ENCODE measurements at regions not wholly inside any gene's neighbourhood (a gene's known extent, or its start where the extent isn't known, plus 50 kb on each side); places are given as distances from the start of the nearest gene placed in this dataset.
A peak's percentile ranks its signal among the peaks of the same experiment; 100 is the strongest.

- H3K27me3 ChIP-seq (ENCODE audit: insufficient read depth, low read length): no peaks in the 10 kb centered on the region
- peak overlapping the region; percentile 54 for H4K91ac ChIP-seq (ENCODE audit: low read depth, low read length)
- no peaks in the 10 kb centered on the region for H3K79me2 ChIP-seq (ENCODE audit: control insufficient read depth, insufficient read depth, low read length, poor library complexity)
- peak overlapping the region; percentile 35 for H2BK12ac ChIP-seq (ENCODE audit: low read length)
- no peak overlapping the region for H2BK120ac ChIP-seq (ENCODE audit: insufficient read depth, low read length, poor library complexity)
- no peak overlapping the region for H2AFZ ChIP-seq (ENCODE audit: insufficient read depth, low read length, poor library complexity)
- no peak overlapping the region for H3K18ac ChIP-seq (ENCODE audit: low read length)
- H3K14ac ChIP-seq (ENCODE audit: low read length): no peak overlapping the region
- peaks cover 2% of the 10 kb centered on the region for H3K9me3 ChIP-seq (ENCODE audit: insufficient read depth, low read depth, low read length)
- no peak overlapping the region for H4K12ac ChIP-seq (ENCODE audit: low read depth, low read length)
- H3K9ac ChIP-seq (ENCODE audit: low read length): no peak overlapping the region
- H3K79me1 ChIP-seq (ENCODE audit: low read length): peaks cover 15% of the 10 kb centered on the region
- no peaks in the 10 kb centered on the region for H3K36me3 ChIP-seq (ENCODE audit: control insufficient read depth in 1 of 2, insufficient read depth in 2 of 2, low read length in 2 of 2)
- H3K23ac ChIP-seq (ENCODE audit: low read length): no peak overlapping the region
- H2BK5ac ChIP-seq (ENCODE audit: low read depth, low read length, poor library complexity): peak overlapping the region; percentile 5
- peak overlapping the region; percentile 4 for H2AK5ac ChIP-seq (ENCODE audit: low read length)
- peaks cover 16 to 21% of the 10 kb centered on the region in 2 experiments for H3K4me1 ChIP-seq (ENCODE audit: control insufficient read depth in 1 of 2, insufficient read depth in 2 of 2, low read length in 2 of 2)
- no peak overlapping the region for H4K8ac ChIP-seq (ENCODE audit: low read depth, low read length)
- WGBS (ENCODE audit: extremely low coverage, insufficient coverage, insufficient read length): no CpG with 5 or more reads among the region's 8 CpGs
- no peak overlapping the region for H3K27ac ChIP-seq (ENCODE audit: low read depth, low read length)
- H3K4me3 ChIP-seq (ENCODE audit: low read depth, low read length): no peak overlapping the region
- DNase-seq: no peak
- no peak overlapping the region for H3K4me2 ChIP-seq (ENCODE audit: low read length)
- H3K4ac ChIP-seq (ENCODE audit: low read depth, low read length): no peak overlapping the region
Observed at GRCh38 chr2:8551622-8552074, 130.2 kb upstream of the ID2 start.

- H3K23ac ChIP-seq (ENCODE audit: low read length): no peak overlapping the region
- no peak overlapping the region for H3K27ac ChIP-seq (ENCODE audit: low read depth, low read length)
- no peak overlapping the region for H2AK5ac ChIP-seq (ENCODE audit: low read length)
- H3K4me1 ChIP-seq (ENCODE audit: control insufficient read depth in 1 of 2, insufficient read depth in 2 of 2, low read length in 2 of 2): peaks cover 16% of the 10 kb centered on the region in 2 experiments
- no peaks in the 10 kb centered on the region for H3K79me2 ChIP-seq (ENCODE audit: control insufficient read depth, insufficient read depth, low read length, poor library complexity)
- peaks cover 2% of the 10 kb centered on the region for H3K9me3 ChIP-seq (ENCODE audit: insufficient read depth, low read depth, low read length)
- no peak overlapping the region for H3K4me3 ChIP-seq (ENCODE audit: low read depth, low read length)
- no peak overlapping the region for H3K9ac ChIP-seq (ENCODE audit: low read length)
- H3K36me3 ChIP-seq (ENCODE audit: control insufficient read depth in 1 of 2, insufficient read depth in 2 of 2, low read length in 2 of 2): no peaks in the 10 kb centered on the region
- H3K18ac ChIP-seq (ENCODE audit: low read length): no peak overlapping the region
- WGBS (ENCODE audit: extremely low coverage, insufficient coverage, insufficient read length): no CpG with 5 or more reads among the region's 17 CpGs
- no peak overlapping the region for H2BK120ac ChIP-seq (ENCODE audit: insufficient read depth, low read length, poor library complexity)
- no peak overlapping the region for H4K91ac ChIP-seq (ENCODE audit: low read depth, low read length)
- H2AFZ ChIP-seq (ENCODE audit: insufficient read depth, low read length, poor library complexity): no peak overlapping the region
- no peak overlapping the region for H4K8ac ChIP-seq (ENCODE audit: low read depth, low read length)
- no peak overlapping the region for H3K4me2 ChIP-seq (ENCODE audit: low read length)
- no peak for DNase-seq
- H2BK12ac ChIP-seq (ENCODE audit: low read length): peak overlapping the region; percentile 24
- no peak overlapping the region for H3K14ac ChIP-seq (ENCODE audit: low read length)
- no peak overlapping the region for H2BK5ac ChIP-seq (ENCODE audit: low read depth, low read length, poor library complexity)
- peaks cover 10% of the 10 kb centered on the region for H3K79me1 ChIP-seq (ENCODE audit: low read length)
- H3K27me3 ChIP-seq (ENCODE audit: insufficient read depth, low read length): no peaks in the 10 kb centered on the region
- no peak overlapping the region for H4K12ac ChIP-seq (ENCODE audit: low read depth, low read length)
- no peak overlapping the region for H3K4ac ChIP-seq (ENCODE audit: low read depth, low read length)
Observed at GRCh38 chr2:8552293-8552801, 129.5 kb upstream of the ID2 start.

- Histone ChIP-seq H3K4me1 (ENCODE audit: control insufficient read depth in 1 of 2, insufficient read depth in 2 of 2, low read length in 2 of 2) (peaks cover 3 to 6% of the 10 kb centered on the region in 2 experiments), H3K27ac (ENCODE audit: low read depth, low read length) (no peak overlapping the region), H3K4ac (ENCODE audit: low read depth, low read length) (no peak overlapping the region), H3K79me1 (ENCODE audit: low read length) (peaks cover under 1% of the 10 kb centered on the region), H3K79me2 (ENCODE audit: control insufficient read depth, insufficient read depth, low read length, poor library complexity) (no peaks in the 10 kb centered on the region), H3K27me3 (ENCODE audit: insufficient read depth, low read length) (no peaks in the 10 kb centered on the region), H3K36me3 (ENCODE audit: control insufficient read depth in 1 of 2, insufficient read depth in 2 of 2, low read length in 2 of 2) (no peaks in the 10 kb centered on the region), H4K91ac (ENCODE audit: low read depth, low read length) (no peak overlapping the region), H4K12ac (ENCODE audit: low read depth, low read length) (no peak overlapping the region), H2BK5ac (ENCODE audit: low read depth, low read length, poor library complexity) (no peak overlapping the region), H2AK5ac (ENCODE audit: low read length) (no peak overlapping the region), H2BK12ac (ENCODE audit: low read length) (no peak overlapping the region), H3K4me2 (ENCODE audit: low read length) (no peak overlapping the region), H3K23ac (ENCODE audit: low read length) (no peak overlapping the region), H3K18ac (ENCODE audit: low read length) (no peak overlapping the region), H4K8ac (ENCODE audit: low read depth, low read length) (no peak overlapping the region), H2AFZ (ENCODE audit: insufficient read depth, low read length, poor library complexity) (no peak overlapping the region), H3K9ac (ENCODE audit: low read length) (no peak overlapping the region), H2BK120ac (ENCODE audit: insufficient read depth, low read length, poor library complexity) (no peak overlapping the region), H3K9me3 (ENCODE audit: insufficient read depth, low read depth, low read length) (peaks cover 5% of the 10 kb centered on the region), H3K14ac (ENCODE audit: low read length) (no peak overlapping the region), H3K4me3 (ENCODE audit: low read depth, low read length) (no peak overlapping the region)
- WGBS (ENCODE audit: extremely low coverage, insufficient coverage, insufficient read length): no CpG with 5 or more reads among the region's 4 CpGs
- no peak for DNase-seq
Observed at GRCh38 chr2:8553643-8554042, 128.2 kb upstream of the ID2 start.

- H3K9me3 ChIP-seq (ENCODE audit: insufficient read depth, low read depth, low read length): peaks cover 5% of the 10 kb centered on the region
- no peak overlapping the region for H2BK5ac ChIP-seq (ENCODE audit: low read depth, low read length, poor library complexity)
- H3K27me3 ChIP-seq (ENCODE audit: insufficient read depth, low read length): no peaks in the 10 kb centered on the region
- no peak overlapping the region for H2AFZ ChIP-seq (ENCODE audit: insufficient read depth, low read length, poor library complexity)
- H3K4me3 ChIP-seq (ENCODE audit: low read depth, low read length): no peak overlapping the region
- no peak overlapping the region for H2BK120ac ChIP-seq (ENCODE audit: insufficient read depth, low read length, poor library complexity)
- no peak for DNase-seq
- H2BK12ac ChIP-seq (ENCODE audit: low read length): peak overlapping the region; percentile 12
- H3K79me2 ChIP-seq (ENCODE audit: control insufficient read depth, insufficient read depth, low read length, poor library complexity): no peaks in the 10 kb centered on the region
- no peak overlapping the region for H3K4me2 ChIP-seq (ENCODE audit: low read length)
- no peak overlapping the region for H3K4ac ChIP-seq (ENCODE audit: low read depth, low read length)
- H4K12ac ChIP-seq (ENCODE audit: low read depth, low read length): no peak overlapping the region
- H4K8ac ChIP-seq (ENCODE audit: low read depth, low read length): no peak overlapping the region
- peak overlapping the region; percentile 13 for H4K91ac ChIP-seq (ENCODE audit: low read depth, low read length)
- no peak overlapping the region for H3K9ac ChIP-seq (ENCODE audit: low read length)
- H2AK5ac ChIP-seq (ENCODE audit: low read length): no peak overlapping the region
- H3K23ac ChIP-seq (ENCODE audit: low read length): no peak overlapping the region
- H3K36me3 ChIP-seq (ENCODE audit: control insufficient read depth in 1 of 2, insufficient read depth in 2 of 2, low read length in 2 of 2): no peaks in the 10 kb centered on the region
- no peaks in the 10 kb centered on the region for H3K79me1 ChIP-seq (ENCODE audit: low read length)
- H3K27ac ChIP-seq (ENCODE audit: low read depth, low read length): no peak overlapping the region
- WGBS (ENCODE audit: extremely low coverage, insufficient coverage, insufficient read length): no CpG with 5 or more reads among the region's 9 CpGs
- H3K4me1 ChIP-seq (ENCODE audit: control insufficient read depth in 1 of 2, insufficient read depth in 2 of 2, low read length in 2 of 2): peaks cover 0 to 2% of the 10 kb centered on the region in 2 experiments
- H3K18ac ChIP-seq (ENCODE audit: low read length): no peak overlapping the region
- H3K14ac ChIP-seq (ENCODE audit: low read length): no peak overlapping the region
Observed at GRCh38 chr2:8554296-8554806, 127.5 kb upstream of the ID2 start.

Measured in trophoblast cell (in vitro differentiated cells and primary cell).